GM19351 (cell line): ENCODE measurements at regions not wholly inside any gene's neighbourhood (a gene's known extent, or its start where the extent isn't known, plus 50 kb on each side); places are given as distances from the start of the nearest gene placed in this dataset.

ENCODE experiments used
- ATAC-seq: cut with Tn5 transposase; IDR thresholded peaks from one replicate; pipeline ENCODE4 v1.9.1; 2021; ENCODE audit warnings: mild to moderate bottlenecking, moderate library complexity; ENCODE audit not compliant: unreplicated experiment

DNA sequence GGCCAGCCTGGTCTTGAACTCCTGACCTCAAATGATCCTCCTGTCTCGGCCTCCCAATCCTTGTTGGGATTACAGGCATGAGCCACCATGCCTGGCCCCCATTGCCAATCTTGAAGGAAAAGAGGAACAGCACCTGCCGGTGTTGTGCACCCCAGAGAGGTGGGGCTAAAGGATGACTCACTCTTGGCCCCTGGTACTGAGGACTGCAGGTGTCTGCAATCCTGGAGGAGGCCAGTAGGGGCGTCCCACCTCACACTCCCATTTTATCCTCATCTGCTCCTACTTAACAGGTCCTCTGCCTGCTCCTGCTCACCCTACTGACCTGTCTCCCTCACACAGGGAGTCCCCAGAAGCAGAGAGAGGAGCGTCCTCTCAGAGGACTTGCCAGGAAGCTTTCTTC lies 390.4 kb downstream of the ARHGEF28 start:
- no peak for ATAC-seq

DNA sequence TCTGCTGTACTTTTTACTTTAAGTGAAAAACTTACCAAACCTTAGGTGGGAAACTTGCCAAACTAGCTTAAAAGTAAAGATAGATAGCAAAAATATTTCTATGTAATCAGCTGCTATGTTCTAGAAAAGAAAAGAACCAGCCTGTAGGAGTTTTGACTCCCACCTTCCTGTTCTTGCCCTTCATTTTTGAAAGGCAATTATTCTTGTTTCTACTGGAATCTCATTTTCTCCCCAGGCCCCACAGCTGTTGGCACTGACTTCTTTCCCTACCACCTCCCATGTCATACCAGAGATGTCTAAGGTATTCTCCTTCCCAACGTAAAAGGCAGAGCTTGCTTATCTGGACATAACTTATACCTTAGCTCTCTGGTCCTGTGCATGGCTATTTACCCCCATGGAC lies 389.7 kb downstream of the ARHGEF28 start:
- ATAC-seq: no peak

DNA sequence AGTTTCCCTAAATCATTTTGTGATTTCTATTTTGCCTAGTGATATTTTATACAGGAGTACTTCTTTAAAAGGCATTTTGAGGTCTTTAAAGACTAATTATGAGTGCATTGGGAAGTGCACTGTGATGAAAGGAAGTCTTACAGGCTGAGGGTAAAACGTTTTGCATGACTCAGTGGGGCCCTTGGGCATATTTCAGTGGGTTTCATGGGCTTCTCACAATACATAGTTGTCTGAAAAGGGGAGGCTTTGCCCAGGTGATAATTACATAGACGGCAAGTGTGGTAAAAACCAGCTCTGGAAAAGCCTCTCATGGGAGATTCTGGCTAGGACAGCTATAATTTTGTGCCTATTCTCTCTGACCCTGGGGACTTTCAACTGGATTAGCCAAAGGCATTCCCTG lies 387.2 kb downstream of the ARHGEF28 start:
- no peak for ATAC-seq

DNA sequence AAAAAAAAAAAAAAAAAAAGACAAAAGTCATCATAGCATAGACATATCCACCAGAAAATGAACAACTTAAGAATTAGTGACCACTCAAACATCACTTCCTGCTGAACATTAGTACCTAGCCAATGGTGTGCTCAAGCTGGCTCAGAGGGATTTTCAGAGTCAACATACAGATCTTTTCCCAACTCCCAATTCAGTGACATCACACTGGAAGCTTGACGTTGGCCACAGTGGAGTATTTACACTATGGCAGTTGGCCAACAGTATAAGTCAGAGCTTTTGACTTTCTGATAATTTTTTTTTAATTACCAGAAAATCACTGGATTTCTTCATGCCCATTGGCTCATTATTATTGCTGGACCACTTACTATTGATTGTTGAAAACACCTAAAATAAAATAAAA lies 383.5 kb downstream of the ARHGEF28 start:
- ATAC-seq: no peak

DNA sequence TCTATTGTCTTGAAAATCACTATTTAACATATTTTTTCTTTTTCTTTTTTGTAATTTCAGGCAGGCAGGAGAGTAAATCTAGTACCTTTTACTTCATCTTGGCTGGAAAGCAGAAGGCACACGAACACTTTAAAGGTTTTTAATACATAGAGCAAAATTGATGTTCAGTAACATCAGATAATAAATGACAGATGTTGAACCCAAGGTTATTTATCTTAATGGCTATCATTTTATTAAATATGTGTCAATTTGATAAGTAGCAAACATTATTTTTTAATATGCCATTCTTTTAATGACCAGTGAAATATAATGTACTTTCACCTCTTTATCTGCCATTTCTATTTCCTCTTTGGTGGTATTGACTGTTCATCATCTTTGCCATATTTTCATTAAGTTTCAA lies 381.2 kb downstream of the ARHGEF28 start:
- no peak for ATAC-seq

DNA sequence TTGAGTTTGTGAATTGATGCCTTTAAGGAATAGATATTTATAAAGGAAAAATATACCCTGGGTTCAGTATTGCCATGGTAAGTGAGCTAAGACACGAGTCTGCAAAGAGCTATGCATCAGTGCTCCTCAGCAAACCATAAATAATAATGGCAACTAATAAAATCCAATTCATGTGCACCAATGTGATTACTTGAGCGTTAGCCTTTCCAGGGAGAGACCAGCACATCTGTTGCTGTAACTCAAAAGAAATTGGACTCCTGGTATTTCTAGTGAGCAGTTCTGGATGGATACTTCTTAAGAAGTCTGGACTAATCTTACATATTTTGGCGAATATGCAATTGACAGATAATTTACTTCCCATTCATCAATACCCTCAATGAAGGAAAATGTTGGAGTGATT lies 373.3 kb downstream of the ARHGEF28 start:
- no peak for ATAC-seq

DNA sequence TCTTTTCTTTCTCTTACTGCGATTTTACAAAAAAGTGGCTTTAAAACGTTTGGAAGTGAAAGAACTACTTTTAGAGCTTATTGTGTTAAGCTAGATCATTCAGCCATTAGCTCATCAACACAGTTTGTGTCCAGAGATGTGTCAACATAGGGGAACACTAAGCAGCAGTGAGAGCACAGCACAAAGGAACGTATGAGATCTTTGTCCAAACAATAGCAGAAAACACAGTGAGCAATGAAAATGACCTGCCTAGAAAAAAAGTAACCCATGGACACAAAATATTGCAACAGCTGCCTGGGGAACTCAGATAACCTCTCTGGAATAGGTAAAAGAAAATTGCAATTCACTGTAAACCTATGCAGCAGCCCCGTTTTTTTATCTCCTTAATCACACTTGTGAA lies 372.5 kb downstream of the ARHGEF28 start:
- ATAC-seq: no peak

DNA sequence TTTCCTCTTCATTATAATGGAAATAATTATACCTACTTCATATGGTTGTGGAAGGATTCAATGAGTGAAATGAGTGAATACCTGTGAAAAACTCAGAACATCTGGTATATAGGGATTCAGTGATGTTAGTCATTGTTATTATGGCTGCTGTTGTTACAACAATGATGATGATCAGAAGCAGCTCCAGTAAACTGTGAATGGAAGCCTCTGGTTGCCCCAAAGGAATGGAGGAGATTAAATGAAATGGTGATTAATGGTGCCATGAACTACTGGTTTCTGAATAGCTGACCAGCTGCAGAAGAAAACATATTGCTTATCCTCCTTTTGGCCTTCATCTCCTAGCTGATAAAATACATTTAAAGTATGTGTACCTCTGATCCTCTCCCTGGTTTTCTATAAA lies 372.0 kb downstream of the ARHGEF28 start:
- ATAC-seq: no peak

DNA sequence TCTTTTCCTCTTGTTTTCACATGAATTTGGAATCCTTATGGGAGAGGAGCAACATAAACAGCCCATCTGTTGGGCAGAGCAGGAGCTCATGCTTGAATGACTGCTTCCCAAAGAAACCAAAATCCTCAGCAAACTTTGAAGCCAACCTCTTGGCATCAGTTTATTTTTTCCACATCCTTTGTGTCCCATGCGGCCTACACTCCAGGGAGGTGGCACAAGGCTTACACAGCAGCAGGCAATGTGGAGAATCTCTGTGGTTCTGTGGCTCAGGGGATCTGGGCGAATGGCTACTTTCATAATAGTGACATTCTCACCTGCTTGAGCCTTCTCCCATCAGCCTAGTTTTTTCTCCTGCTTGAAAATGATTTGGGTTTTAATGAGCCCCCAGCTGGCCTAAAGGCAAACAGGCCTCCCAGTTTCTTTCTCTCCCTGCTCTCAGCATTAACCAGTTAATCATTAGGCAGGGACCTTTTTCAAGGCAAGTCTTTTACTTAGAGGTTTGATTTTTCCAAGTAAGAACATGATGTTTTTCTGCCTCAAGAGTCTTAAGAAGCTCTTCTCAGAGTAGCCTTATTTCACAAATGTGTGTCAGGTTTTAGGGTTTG lies 370.3 kb downstream of the ARHGEF28 start:
- ATAC-seq: no peak

DNA sequence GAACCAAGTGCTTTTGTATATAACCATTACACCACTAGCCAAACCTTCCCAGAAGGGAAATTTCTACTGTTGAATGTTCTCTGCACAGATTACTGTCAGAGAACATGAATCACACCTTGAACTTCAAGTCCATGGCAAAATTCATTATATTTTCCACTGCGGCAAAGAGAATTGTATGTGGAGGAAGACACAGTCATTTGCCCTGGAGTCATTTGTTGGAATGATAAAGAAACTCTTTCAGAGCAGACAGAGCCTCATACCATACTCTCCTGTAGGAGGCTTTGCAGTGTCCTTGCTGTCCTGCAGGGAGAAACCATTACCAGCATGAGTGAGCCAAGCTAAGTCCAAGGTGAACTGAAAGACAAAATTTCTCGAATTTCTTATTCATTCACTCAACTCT lies 369.0 kb downstream of the ARHGEF28 start:
- ATAC-seq: no peak
